Activated CD8-positive, alpha-beta T cell treated with anti-CD3 and anti-CD28 coated beads for 36 hours (primary cell): ENCODE measurements at regions not wholly inside any gene's neighbourhood (a gene's known extent, or its start where the extent isn't known, plus 50 kb on each side); places are given as distances from the start of the nearest gene placed in this dataset.

Experiments
- ATAC-seq: fragments of 200-7000 bp; cut with Tn5 transposase; one replicate; pipeline ENCODE4 v1.10.0; 2021; ENCODE audit warnings: mild to moderate bottlenecking, moderate library complexity
- CTCF ChIA-PET: fragments of 350-600 bp; sonication (Branson Sonifier 250); formaldehyde crosslinking; loops from one replicate; lab custom pipeline; 2021; ENCODE audit warnings: antibody characterized with exemption; lab: Charles Lee
- POLR2A ChIA-PET: fragments of 350-600 bp; sonication (Branson Sonifier 250); formaldehyde crosslinking; loops from one replicate; lab custom pipeline; 2021; ENCODE audit warnings: antibody characterized with exemption; lab: Charles Lee
- DNase-seq: peaks from one replicate; pipeline ENCODE4 v3.0.0-alpha.2; 2020
- H3K27ac Mint-ChIP-seq: one replicate; pipeline ENCODE4 v1.8.0; 2021; ENCODE audit warnings: mild to moderate bottlenecking, mixed read lengths
- H3K27me3 Mint-ChIP-seq: one replicate; pipeline ENCODE4 v1.8.0; 2021; ENCODE audit warnings: mixed read lengths
- H3K36me3 Mint-ChIP-seq: one replicate; pipeline ENCODE4 v1.8.0; 2021; ENCODE audit warnings: low read depth, mixed read lengths
- H3K4me1 Mint-ChIP-seq: one replicate; pipeline ENCODE4 v1.8.0; 2021; ENCODE audit warnings: low read depth, mixed read lengths
- H3K4me3 Mint-ChIP-seq: one replicate; pipeline ENCODE4 v1.8.0; 2021; ENCODE audit warnings: mild to moderate bottlenecking, moderate library complexity, mixed read lengths
- H3K9me3 Mint-ChIP-seq: one replicate; pipeline ENCODE4 v1.8.0; 2021; ENCODE audit warnings: mixed read lengths
- CTCF ChIP-seq: fragments of 200-600 bp; IDR thresholded peaks from one replicate; pipeline ENCODE4 v1.8.0; 2022; ENCODE audit warnings: antibody characterized with exemption, mild to moderate bottlenecking
- intact Hi-C: fragments of 100-400 bp; cut with micrococcal nuclease; formaldehyde crosslinking; loops from one replicate; pipeline ENCODE4 v1.10.0; 2022

- H3K9me3 Mint-ChIP-seq = no peaks in the 10 kb centered on the region
- H3K27me3 Mint-ChIP-seq = no peaks in the 10 kb centered on the region
- no peak for DNase-seq
- no peak overlapping the region for H3K27ac Mint-ChIP-seq
- no peak overlapping the region for H3K4me3 Mint-ChIP-seq
- no peaks in the 10 kb centered on the region for H3K4me1 Mint-ChIP-seq
- ATAC-seq = no peak
- no peaks in the 10 kb centered on the region for H3K36me3 Mint-ChIP-seq
- CTCF ChIA-PET = interaction anchor here (1.0 kb wide), 2 partner anchors 50 to 482 kb away, joined by 3 read pairs; no protein-coding TSS in a partner anchor
- POLR2A ChIA-PET = no interaction called here
- TF ChIP-seq CTCF = no peak
- intact Hi-C loops = no loop called here
These were observed 64.7 kb upstream of the ATG10 start for GRCh38 chr5:81907012-81907635.

GRCh38 chr5:81906086-81906485 is 65.7 kb upstream of the ATG10 start:
- no peaks in the 10 kb centered on the region for H3K27me3 Mint-ChIP-seq
- no peaks in the 10 kb centered on the region for H3K4me1 Mint-ChIP-seq
- peaks cover 3% of the 10 kb centered on the region for H3K9me3 Mint-ChIP-seq
- H3K36me3 Mint-ChIP-seq = no peaks in the 10 kb centered on the region
- ATAC-seq = no peak
- intact Hi-C loops = no loop called here
- no peak for DNase-seq
- POLR2A ChIA-PET = no interaction called here
- H3K27ac Mint-ChIP-seq = no peak overlapping the region
- H3K4me3 Mint-ChIP-seq = no peak overlapping the region
- TF ChIP-seq CTCF = no peak
- CTCF ChIA-PET = interaction anchor here (0.7 to 1.0 kb wide), 2 partner anchors 171 to 481 kb away, joined by 3 read pairs; no protein-coding TSS in a partner anchor

- ATAC-seq (no peak), DNase-seq (no peak)
- no peak for TF ChIP-seq CTCF
- H3K9me3 Mint-ChIP-seq = peaks cover 10% of the 10 kb centered on the region
- H3K36me3 Mint-ChIP-seq = no peaks in the 10 kb centered on the region
- no peak overlapping the region for H3K27ac Mint-ChIP-seq
- intact Hi-C loops = no loop called here
- no peak overlapping the region for H3K4me3 Mint-ChIP-seq
- H3K27me3 Mint-ChIP-seq = no peaks in the 10 kb centered on the region
- ChIA-PET POLR2A (no interaction called here), CTCF (no interaction called here)
- H3K4me1 Mint-ChIP-seq = no peaks in the 10 kb centered on the region
These were observed 67.0 kb upstream of the ATG10 start for GRCh38 chr5:81904861-81905260.

GRCh38 chr5:81904166-81904565 is 67.7 kb upstream of the ATG10 start:
- Mint-ChIP-seq H3K4me1 (no peaks in the 10 kb centered on the region), H3K36me3 (no peaks in the 10 kb centered on the region), H3K27ac (no peak overlapping the region), H3K9me3 (peaks cover 11% of the 10 kb centered on the region), H3K4me3 (no peak overlapping the region), H3K27me3 (no peaks in the 10 kb centered on the region)
- ChIA-PET CTCF (no interaction called here), POLR2A (no interaction called here)
- intact Hi-C loops = no loop called here
- no peak for ATAC-seq
- DNase-seq = no peak
- no peak for TF ChIP-seq CTCF

GRCh38 chr5:81901586-81901985 is 70.2 kb upstream of the ATG10 start:
- no peak overlapping the region for H3K4me3 Mint-ChIP-seq
- ChIA-PET POLR2A (no interaction called here), CTCF (no interaction called here)
- no peaks in the 10 kb centered on the region for H3K27me3 Mint-ChIP-seq
- no peak overlapping the region for H3K27ac Mint-ChIP-seq
- peaks cover 11% of the 10 kb centered on the region for H3K9me3 Mint-ChIP-seq
- no peaks in the 10 kb centered on the region for H3K36me3 Mint-ChIP-seq
- DNase-seq (no peak), ATAC-seq (no peak)
- no peaks in the 10 kb centered on the region for H3K4me1 Mint-ChIP-seq
- intact Hi-C loops = no loop called here
- no peak for TF ChIP-seq CTCF
